ENCODE measurements at regions not wholly inside any gene's neighbourhood (a gene's known extent, or its start where the extent isn't known, plus 50 kb on each side); places are given as distances from the start of the nearest gene placed in this dataset.

- no peak for DNase-seq (ENCODE audit: low spot score)
Measured at GRCh38 chr2:126748188-126748760, 92.3 kb downstream of the GYPC start.

GRCh38 chr2:126748929-126749518 lies 93.1 kb downstream of the GYPC start:
- DNase-seq (ENCODE audit: low spot score) = no peak

- no peak for DNase-seq (ENCODE audit: low spot score)
Measured at GRCh38 chr2:126749537-126749936, 93.6 kb downstream of the GYPC start.

GRCh38 chr2:126750506-126750905 lies 94.5 kb downstream of the GYPC start:
- DNase-seq (ENCODE audit: low spot score) = no peak

GRCh38 chr2:126751477-126751876 lies 95.5 kb downstream of the GYPC start:
- no peak for DNase-seq (ENCODE audit: low spot score)

GRCh38 chr2:126752876-126753275 lies 96.9 kb downstream of the GYPC start:
- DNase-seq (ENCODE audit: low spot score) = no peak

- DNase-seq (ENCODE audit: low spot score) = no peak
Measured at GRCh38 chr2:126753501-126754212, 97.7 kb downstream of the GYPC start.

- DNase-seq (ENCODE audit: low spot score) = no peak
Measured at GRCh38 chr2:126754240-126755004, 98.5 kb downstream of the GYPC start.

GRCh38 chr2:126756125-126756524 lies 100.2 kb downstream of the GYPC start:
- no peak for DNase-seq (ENCODE audit: low spot score)

- peak; percentile 68 for DNase-seq (ENCODE audit: low spot score)
Measured at GRCh38 chr2:126761256-126761980, 105.5 kb downstream of the GYPC start.

- DNase-seq (ENCODE audit: low spot score) = no peak
Measured at GRCh38 chr2:126761981-126762878, 106.3 kb downstream of the GYPC start.

GRCh38 chr2:126764686-126765265 lies 108.8 kb downstream of the GYPC start:
- DNase-seq (ENCODE audit: low spot score) = no peak

GRCh38 chr2:126765395-126765794 lies 109.4 kb downstream of the GYPC start:
- no peak for DNase-seq (ENCODE audit: low spot score)

GRCh38 chr2:126766295-126766968 lies 110.5 kb downstream of the GYPC start:
- no peak for DNase-seq (ENCODE audit: low spot score)

- DNase-seq (ENCODE audit: low spot score) = no peak
Measured at GRCh38 chr2:126766969-126767296, 111.0 kb downstream of the GYPC start.

GRCh38 chr2:126769118-126769517 lies 113.2 kb downstream of the GYPC start:
- no peak for DNase-seq (ENCODE audit: low spot score)

GRCh38 chr2:126770466-126770865 lies 114.5 kb downstream of the GYPC start:
- no peak for DNase-seq (ENCODE audit: low spot score)

- no peak for DNase-seq (ENCODE audit: low spot score)
Measured at GRCh38 chr2:126771094-126771493, 115.1 kb downstream of the GYPC start.

- DNase-seq (ENCODE audit: low spot score) = no peak
Measured at GRCh38 chr2:126771501-126772195, 115.7 kb downstream of the GYPC start.

GRCh38 chr2:126774290-126774689 lies 118.3 kb downstream of the GYPC start:
- DNase-seq (ENCODE audit: low spot score) = no peak

All from pons (tissue), 1 donor.